OCI-LY3 (cell line): ENCODE measurements at regions not wholly inside any gene's neighbourhood (a gene's known extent, or its start where the extent isn't known, plus 50 kb on each side); places are given as distances from the start of the nearest gene placed in this dataset.
"Not testable (repeated sequence)": the region's sequence is repeated elsewhere in the genome, so short reads cannot be mapped to it uniquely, and the experiment has no call there.

Source experiments
- H2AFZ ChIP-seq: fragments of 200-600, 300-600 bp; shearing (Covaris generic); 2 replicates; pipeline ENCODE4 v1.6.0; 2014; ENCODE audit warnings: antibody characterized with exemption, low read depth, low read length
- H3K27ac ChIP-seq: fragments of 200-600, 300-600 bp; sonication (generic); 2 replicates; pipeline ENCODE4 v1.5.1; 2014; ENCODE audit warnings: mild to moderate bottlenecking, low read length, moderate library complexity, mixed read lengths
- H3K27me3 ChIP-seq: fragments of 200-600, 300-600 bp; sonication (generic); 2 replicates; pipeline ENCODE4 v1.6.1; 2014; ENCODE audit warnings: low read depth, low read length, mixed read lengths
- H3K36me3 ChIP-seq: fragments of 200-600, 300-600 bp; sonication (generic); replicated peaks from 2 replicates; pipeline ENCODE3; 2014; ENCODE audit warnings: low read depth, low read length, mixed read lengths
- H3K4me1 ChIP-seq: fragments of 300-600, 200-600 bp; sonication (generic); 2 replicates; pipeline ENCODE4 v1.6.1; 2014; ENCODE audit warnings: low read length, mixed read lengths
- H3K4me2 ChIP-seq: fragments of 200-600, 300-600 bp; sonication (generic); 2 replicates; pipeline ENCODE4 v1.6.1; 2014; ENCODE audit warnings: low read length, mixed read lengths
- H3K4me3 ChIP-seq: fragments of 300-600, 200-600 bp; sonication (generic); 2 replicates; pipeline ENCODE4 v1.5.1; 2014; ENCODE audit warnings: antibody characterized with exemption, mild to moderate bottlenecking, low read length, moderate library complexity
- H3K79me2 ChIP-seq: fragments of 300-600, 200-600 bp; shearing (Covaris generic); 2 replicates; pipeline ENCODE4 v1.6.1; 2014; ENCODE audit warnings: mild to moderate bottlenecking, low read length, mixed read lengths
- H3K9ac ChIP-seq: fragments of 300-600, 200-600 bp; shearing (Covaris generic); 2 replicates; pipeline ENCODE4 v1.6.0; 2014; ENCODE audit warnings: mild to moderate bottlenecking, low read length, moderate library complexity
- H3K9me3 ChIP-seq: fragments of 200-600, 300-600 bp; shearing (Covaris generic); 2 replicates; pipeline ENCODE4 v1.6.1; 2014; ENCODE audit warnings: low read length, mixed read lengths; ENCODE audit not compliant: insufficient read depth
- H4K20me1 ChIP-seq: fragments of 200-600, 300-600 bp; sonication (generic); 2 replicates; pipeline ENCODE4 v1.6.1; 2016; ENCODE audit warnings: low read length, mixed read lengths; ENCODE audit not compliant: insufficient read depth
- EZH2phosphoT487 ChIP-seq: fragments of 200-600 bp; shearing (Covaris generic); IDR thresholded peaks from 2 replicates; pipeline ENCODE4 v1.6.1; 2018; ENCODE audit warnings: antibody characterized with exemption, mixed run types, low read depth
- TF ChIP-seq, protein P1 (sequence below): fragments of 200-600, 300-600 bp; sonication (generic); IDR thresholded peaks from 2 replicates; pipeline ENCODE4 v1.5.1; 2014; ENCODE audit warnings: antibody characterized with exemption, low read length, low read depth

DNA sequence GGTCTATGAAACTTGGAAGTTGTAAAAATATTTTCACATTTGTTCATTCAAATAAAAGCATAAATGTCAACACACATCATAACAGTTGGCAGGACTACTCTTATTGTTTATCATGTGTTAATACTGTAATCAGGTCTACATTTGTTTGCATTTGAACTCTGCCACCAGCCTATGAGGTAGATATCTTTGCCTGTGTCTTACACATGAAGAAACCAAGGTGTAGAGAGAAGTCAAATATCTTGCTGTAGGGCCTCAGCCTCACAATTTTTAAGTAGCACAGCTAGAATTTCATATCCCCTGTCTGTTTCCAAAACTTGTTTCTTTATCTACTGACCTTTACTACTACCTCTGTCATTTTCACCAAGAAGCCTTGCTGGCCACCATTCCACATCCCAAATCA is 161.9 kb downstream of the ZIC4 start:
- no peaks in the 10 kb centered on the region for H4K20me1 ChIP-seq
- H2AFZ ChIP-seq: no peak overlapping the region
- H3K27ac ChIP-seq: no peak overlapping the region
- no peaks in the 10 kb centered on the region for H3K4me1 ChIP-seq
- H3K9me3 ChIP-seq: no peaks in the 10 kb centered on the region
- H3K9ac ChIP-seq: no peak overlapping the region
- H3K4me3 ChIP-seq: no peak overlapping the region
- no peaks in the 10 kb centered on the region for H3K27me3 ChIP-seq
- no peaks in the 10 kb centered on the region for H3K79me2 ChIP-seq
- TF ChIP-seq, protein P1, sequence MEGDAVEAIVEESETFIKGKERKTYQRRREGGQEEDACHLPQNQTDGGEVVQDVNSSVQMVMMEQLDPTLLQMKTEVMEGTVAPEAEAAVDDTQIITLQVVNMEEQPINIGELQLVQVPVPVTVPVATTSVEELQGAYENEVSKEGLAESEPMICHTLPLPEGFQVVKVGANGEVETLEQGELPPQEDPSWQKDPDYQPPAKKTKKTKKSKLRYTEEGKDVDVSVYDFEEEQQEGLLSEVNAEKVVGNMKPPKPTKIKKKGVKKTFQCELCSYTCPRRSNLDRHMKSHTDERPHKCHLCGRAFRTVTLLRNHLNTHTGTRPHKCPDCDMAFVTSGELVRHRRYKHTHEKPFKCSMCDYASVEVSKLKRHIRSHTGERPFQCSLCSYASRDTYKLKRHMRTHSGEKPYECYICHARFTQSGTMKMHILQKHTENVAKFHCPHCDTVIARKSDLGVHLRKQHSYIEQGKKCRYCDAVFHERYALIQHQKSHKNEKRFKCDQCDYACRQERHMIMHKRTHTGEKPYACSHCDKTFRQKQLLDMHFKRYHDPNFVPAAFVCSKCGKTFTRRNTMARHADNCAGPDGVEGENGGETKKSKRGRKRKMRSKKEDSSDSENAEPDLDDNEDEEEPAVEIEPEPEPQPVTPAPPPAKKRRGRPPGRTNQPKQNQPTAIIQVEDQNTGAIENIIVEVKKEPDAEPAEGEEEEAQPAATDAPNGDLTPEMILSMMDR: no peak
- no peak for TF ChIP-seq EZH2phosphoT487
- no peak overlapping the region for H3K4me2 ChIP-seq
- H3K36me3 ChIP-seq: no peaks in the 10 kb centered on the region

DNA sequence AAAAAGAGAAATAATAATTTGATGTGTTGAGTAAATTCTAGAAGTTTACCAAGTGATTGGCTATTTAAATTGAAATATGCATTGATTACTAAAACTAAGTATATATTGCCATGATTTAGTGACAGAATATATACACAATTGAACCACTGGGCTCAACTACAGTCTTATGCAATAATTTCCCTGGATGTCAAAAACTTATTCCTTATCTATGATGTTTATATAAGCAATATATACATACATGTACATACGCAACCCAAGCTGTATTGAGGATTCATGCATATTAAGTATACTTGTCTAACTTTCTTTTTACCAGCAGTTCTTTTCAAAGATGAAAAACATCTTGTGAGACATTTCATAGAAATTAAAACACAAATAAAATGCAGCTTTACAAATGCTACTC is 165.8 kb downstream of the ZIC4 start:
- no peak overlapping the region for H2AFZ ChIP-seq
- no peak overlapping the region for H3K4me2 ChIP-seq
- H3K4me3 ChIP-seq: no peak overlapping the region
- H3K79me2 ChIP-seq: no peaks in the 10 kb centered on the region
- H3K27me3 ChIP-seq: no peaks in the 10 kb centered on the region
- no peak overlapping the region for H3K9ac ChIP-seq
- H3K4me1 ChIP-seq: no peaks in the 10 kb centered on the region
- no peaks in the 10 kb centered on the region for H3K9me3 ChIP-seq
- TF ChIP-seq, protein P1: no peak
- TF ChIP-seq EZH2phosphoT487: no peak
- no peaks in the 10 kb centered on the region for H4K20me1 ChIP-seq
- H3K27ac ChIP-seq: no peak overlapping the region
- no peaks in the 10 kb centered on the region for H3K36me3 ChIP-seq

DNA sequence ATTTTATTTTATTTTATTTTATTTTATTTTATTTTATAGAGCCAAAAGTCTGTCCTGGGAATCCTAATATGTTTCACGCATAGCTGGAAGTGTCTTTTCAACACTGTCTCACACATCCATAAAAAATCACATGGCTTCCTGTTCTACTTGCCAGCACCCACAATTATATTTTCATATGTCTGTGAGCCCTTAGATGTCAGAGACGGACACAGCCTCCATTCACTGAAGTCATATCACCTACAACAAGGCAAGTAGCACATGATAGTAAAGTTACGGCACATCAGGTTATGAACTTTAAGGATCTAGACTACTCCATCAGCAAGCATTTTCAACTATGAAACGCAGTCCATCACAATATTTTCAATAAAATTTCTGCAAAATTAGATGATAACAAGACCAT is 168.4 kb downstream of the ZIC4 start:
- no peak for TF ChIP-seq EZH2phosphoT487
- Histone ChIP-seq H3K27ac (no peak overlapping the region), H3K4me3 (no peak overlapping the region), H3K9ac (no peak overlapping the region), H3K27me3 (no peaks in the 10 kb centered on the region), H3K9me3 (no peaks in the 10 kb centered on the region), H2AFZ (no peak overlapping the region; the same call in 1 of the 2 replicates), H3K36me3 (no peaks in the 10 kb centered on the region), H4K20me1 (no peaks in the 10 kb centered on the region), H3K4me2 (no peak overlapping the region), H3K79me2 (no peaks in the 10 kb centered on the region), H3K4me1 (no peaks in the 10 kb centered on the region)

DNA sequence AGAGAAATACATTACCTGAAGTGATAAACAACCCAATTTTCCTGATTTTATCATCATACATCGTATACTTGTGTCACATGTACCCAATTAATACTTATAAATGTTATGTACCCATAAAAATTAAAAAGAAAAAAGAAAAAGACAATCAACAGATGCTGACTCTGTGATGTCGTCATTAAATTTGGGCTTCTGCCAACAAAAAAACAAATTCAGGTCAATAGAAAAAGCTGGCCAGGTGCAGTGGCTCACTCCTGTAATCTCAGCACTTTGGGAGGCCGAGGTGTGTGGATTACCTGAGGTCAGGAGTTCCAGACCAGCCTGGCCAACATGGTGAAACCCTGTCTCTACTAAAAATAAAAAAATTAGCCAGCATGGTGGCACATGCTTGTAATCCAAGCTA is 174.4 kb downstream of the ZIC4 start:
- H3K27me3 ChIP-seq, H4K20me1 ChIP-seq, H3K79me2 ChIP-seq, H3K4me2 ChIP-seq, H3K9me3 ChIP-seq, H3K4me3 ChIP-seq, H3K27ac ChIP-seq, H3K36me3 ChIP-seq, H3K4me1 ChIP-seq, H3K9ac ChIP-seq, H2AFZ ChIP-seq: not testable (repeated sequence)

DNA sequence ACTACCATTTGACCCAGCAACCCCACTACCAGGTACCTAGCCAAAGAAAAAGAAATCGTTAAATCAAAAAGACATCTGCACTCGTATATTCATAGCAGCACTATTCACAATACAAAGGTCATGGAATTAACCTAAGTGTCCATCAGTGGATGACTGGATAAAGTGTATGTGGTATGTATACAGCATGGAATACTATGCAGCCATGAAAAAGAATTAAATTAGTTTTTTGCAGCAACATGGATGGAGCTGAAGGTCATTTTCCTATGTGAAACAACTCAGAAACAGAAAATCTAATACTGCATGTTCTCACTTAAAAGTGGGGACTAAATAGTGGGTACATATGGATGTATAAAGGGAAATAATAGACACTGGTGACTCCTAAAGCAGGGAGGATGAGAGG is 175.2 kb downstream of the ZIC4 start:
- peaks cover 5% of the 10 kb centered on the region; the same call in 1 of the 2 replicates for H3K9me3 ChIP-seq
- H3K9ac ChIP-seq: no peak overlapping the region
- H3K79me2 ChIP-seq: no peaks in the 10 kb centered on the region
- H3K36me3 ChIP-seq: no peaks in the 10 kb centered on the region
- H3K27ac ChIP-seq: no peak overlapping the region
- H3K4me3 ChIP-seq: no peak overlapping the region
- no peaks in the 10 kb centered on the region for H3K4me1 ChIP-seq
- no peak overlapping the region for H3K4me2 ChIP-seq
- H4K20me1 ChIP-seq: no peaks in the 10 kb centered on the region
- H2AFZ ChIP-seq: no peak overlapping the region
- H3K27me3 ChIP-seq: no peaks in the 10 kb centered on the region
- TF ChIP-seq, protein P1: no peak
- TF ChIP-seq EZH2phosphoT487: no peak
